ENCODE measurements at regions not wholly inside any gene's neighbourhood (a gene's known extent, or its start where the extent isn't known, plus 50 kb on each side); places are given as distances from the start of the nearest gene placed in this dataset.
"Not testable (repeated sequence)": the region's sequence is repeated elsewhere in the genome, so short reads cannot be mapped to it uniquely, and the experiment has no call there.

GRCh38 chr3:115204475-115204874 lies 57.4 kb upstream of the ZBTB20 start:
- DNase-seq: no peak

GRCh38 chr3:115208066-115208750 lies 61.1 kb upstream of the ZBTB20 start:
- DNase-seq: no peak

- DNase-seq: no peak
Measured at GRCh38 chr3:115211810-115212492, 64.9 kb upstream of the ZBTB20 start.

- DNase-seq: no peak
Measured at GRCh38 chr3:115212615-115213014, 65.5 kb upstream of the ZBTB20 start.

GRCh38 chr3:115213052-115213451 lies 66.0 kb upstream of the ZBTB20 start:
- DNase-seq: not testable (repeated sequence)

- DNase-seq: no peak
Measured at GRCh38 chr3:115217292-115217677, 70.2 kb upstream of the ZBTB20 start.

GRCh38 chr3:115217678-115218451 lies 70.8 kb upstream of the ZBTB20 start:
- peak; percentile 44 to 65 for DNase-seq

- DNase-seq: no peak
Measured at GRCh38 chr3:115218859-115219258, 71.8 kb upstream of the ZBTB20 start.

- no peak for DNase-seq
Measured at GRCh38 chr3:115224687-115225086, 77.6 kb upstream of the ZBTB20 start.

GRCh38 chr3:115226844-115227445 lies 79.9 kb upstream of the ZBTB20 start:
- DNase-seq: no peak

GRCh38 chr3:115227461-115227860 lies 80.4 kb upstream of the ZBTB20 start:
- DNase-seq: no peak

GRCh38 chr3:115228266-115228665 lies 81.2 kb upstream of the ZBTB20 start:
- no peak for DNase-seq

GRCh38 chr3:115232167-115232566 lies 85.1 kb upstream of the ZBTB20 start:
- DNase-seq: no peak

GRCh38 chr3:115233021-115233420 lies 85.9 kb upstream of the ZBTB20 start:
- no peak for DNase-seq

- DNase-seq: no peak
Measured at GRCh38 chr3:115236496-115236895, 89.4 kb upstream of the ZBTB20 start.

GRCh38 chr3:115239717-115240116 lies 92.6 kb upstream of the ZBTB20 start:
- DNase-seq: peak; percentile 9 to 12

- DNase-seq: no peak
Measured at GRCh38 chr3:115244350-115244749, 97.3 kb upstream of the ZBTB20 start.

GRCh38 chr3:115245438-115245837 lies 98.3 kb upstream of the ZBTB20 start:
- no peak for DNase-seq

GRCh38 chr3:115245899-115246298 lies 98.8 kb upstream of the ZBTB20 start:
- no peak for DNase-seq

- no peak for DNase-seq
Measured at GRCh38 chr3:115246461-115247020, 99.5 kb upstream of the ZBTB20 start.

GRCh38 chr3:115248274-115248673 lies 101.2 kb upstream of the ZBTB20 start:
- DNase-seq: no peak

- no peak for DNase-seq
Measured at GRCh38 chr3:115251509-115251908, 104.4 kb upstream of the ZBTB20 start.
